Mammary epithelial cell (primary cell): ENCODE measurements at regions not wholly inside any gene's neighbourhood (a gene's known extent, or its start where the extent isn't known, plus 50 kb on each side); places are given as distances from the start of the nearest gene placed in this dataset.

ENCODE experiments used
- EZH2 ChIP-seq: IDR thresholded peaks from 2 replicates; pipeline ENCODE4 v1.6.1; 2012; ENCODE audit warnings: low read length, inconsistent platforms, borderline replicate concordance
- TF ChIP-seq, protein P1 (sequence below), 2 donors: IDR thresholded peaks in 1 of 2; conservative IDR thresholded peaks in 1 of 2; 2 replicates each; pipeline ENCODE4 v1.5.1; 2011 to 2012; ENCODE audit warnings: inconsistent platforms in 2 of 2, low read length in 2 of 2, mild to moderate bottlenecking in 2 of 2, control low read depth in 1 of 2, low read depth in 1 of 2; ENCODE audit not compliant: insufficient read depth in 1 of 2; ENCODE audit errors: extremely low read depth in 1 of 2

GRCh38 chr4:20383969-20384368, 132.3 kb downstream of the SLIT2 start:
- TF ChIP-seq, protein P1, sequence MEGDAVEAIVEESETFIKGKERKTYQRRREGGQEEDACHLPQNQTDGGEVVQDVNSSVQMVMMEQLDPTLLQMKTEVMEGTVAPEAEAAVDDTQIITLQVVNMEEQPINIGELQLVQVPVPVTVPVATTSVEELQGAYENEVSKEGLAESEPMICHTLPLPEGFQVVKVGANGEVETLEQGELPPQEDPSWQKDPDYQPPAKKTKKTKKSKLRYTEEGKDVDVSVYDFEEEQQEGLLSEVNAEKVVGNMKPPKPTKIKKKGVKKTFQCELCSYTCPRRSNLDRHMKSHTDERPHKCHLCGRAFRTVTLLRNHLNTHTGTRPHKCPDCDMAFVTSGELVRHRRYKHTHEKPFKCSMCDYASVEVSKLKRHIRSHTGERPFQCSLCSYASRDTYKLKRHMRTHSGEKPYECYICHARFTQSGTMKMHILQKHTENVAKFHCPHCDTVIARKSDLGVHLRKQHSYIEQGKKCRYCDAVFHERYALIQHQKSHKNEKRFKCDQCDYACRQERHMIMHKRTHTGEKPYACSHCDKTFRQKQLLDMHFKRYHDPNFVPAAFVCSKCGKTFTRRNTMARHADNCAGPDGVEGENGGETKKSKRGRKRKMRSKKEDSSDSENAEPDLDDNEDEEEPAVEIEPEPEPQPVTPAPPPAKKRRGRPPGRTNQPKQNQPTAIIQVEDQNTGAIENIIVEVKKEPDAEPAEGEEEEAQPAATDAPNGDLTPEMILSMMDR (conservative IDR thresholded peaks at IDR 0.05 in 1 of 2, IDR thresholded peaks at IDR 0.05 in 1 of 2; ENCODE audit: extremely low read depth in 1 of 2, insufficient read depth in 1 of 2, low read depth in 1 of 2, low read length in 2 of 2): no peak
- no peak for TF ChIP-seq EZH2
